WTC11 (cell line): ENCODE measurements at regions not wholly inside any gene's neighbourhood (a gene's known extent, or its start where the extent isn't known, plus 50 kb on each side); places are given as distances from the start of the nearest gene placed in this dataset.
"Not testable (repeated sequence)": the region's sequence is repeated elsewhere in the genome, so short reads cannot be mapped to it uniquely, and the experiment has no call there.

Experiments used
- ATAC-seq: fragments of 200-7000 bp; cut with Tn5 transposase; 2 replicates; pipeline ENCODE4 v1.10.0; 2021; ENCODE audit warnings: mild to moderate bottlenecking, moderate library complexity
- CTCF ChIA-PET: fragments of 300-600 bp; sonication (Branson Sonifier 250); formaldehyde crosslinking; loops from one replicate; lab custom pipeline; 2021; ENCODE audit warnings: antibody characterized with exemption; lab: Charles Lee
- POLR2A ChIA-PET: fragments of 350-600 bp; sonication (Branson Sonifier 250); formaldehyde crosslinking; loops from one replicate; lab custom pipeline; 2021; ENCODE audit warnings: antibody characterized with exemption; lab: Charles Lee
- DNase-seq: peaks from one replicate; pipeline ENCODE4 v3.0.0; 2021; ENCODE audit warnings: low spot score
- H3K27ac Mint-ChIP-seq: 2 replicates; pipeline ENCODE4 v1.8.0; 2021; ENCODE audit warnings: mixed read lengths
- H3K27me3 Mint-ChIP-seq: 2 replicates; pipeline ENCODE4 v1.8.0; 2021; ENCODE audit warnings: low read depth, mild to moderate bottlenecking, moderate library complexity, mixed read lengths
- H3K36me3 Mint-ChIP-seq: 2 replicates; pipeline ENCODE4 v1.8.0; 2021; ENCODE audit warnings: mixed read lengths
- H3K4me1 Mint-ChIP-seq: 2 replicates; pipeline ENCODE4 v1.8.0; 2022; ENCODE audit warnings: mixed read lengths
- H3K4me3 Mint-ChIP-seq: 2 replicates; pipeline ENCODE4 v1.8.0; 2021; ENCODE audit warnings: mild to moderate bottlenecking, moderate library complexity, mixed read lengths
- H3K9me3 Mint-ChIP-seq: 2 replicates; pipeline ENCODE4 v1.8.0; 2021; ENCODE audit warnings: mixed read lengths
- AR ChIP-seq: fragments of 250-450 bp; sonication (Bioruptor Pico); IDR thresholded peaks from 2 replicates; pipeline ENCODE4 v1.9.0; 2021; ENCODE audit warnings: mild to moderate bottlenecking
- ATF1 ChIP-seq: sonication (generic); formaldehyde crosslinking; IDR thresholded peaks from 2 replicates; pipeline ENCODE4 v1.8.1; 2023; ENCODE audit warnings: mild to moderate bottlenecking, moderate library complexity, missing genetic modification reagents
- ATF2 ChIP-seq: sonication (generic); formaldehyde crosslinking; IDR thresholded peaks from 2 replicates; pipeline ENCODE4 v1.8.1; 2022; ENCODE audit warnings: low read depth, missing genetic modification reagents, borderline replicate concordance
- CREB1 ChIP-seq: sonication (generic); formaldehyde crosslinking; IDR thresholded peaks from 2 replicates; pipeline ENCODE4 v1.8.0; 2023; ENCODE audit warnings: mild to moderate bottlenecking, missing genetic modification reagents
- E2F1 ChIP-seq: sonication (generic); formaldehyde crosslinking; IDR thresholded peaks from 2 replicates; pipeline ENCODE4 v1.8.0; 2022; ENCODE audit warnings: mild to moderate bottlenecking, missing genetic modification reagents
- E2F5 ChIP-seq: sonication (generic); formaldehyde crosslinking; IDR thresholded peaks from 2 replicates; pipeline ENCODE4 v1.8.1; 2022; ENCODE audit warnings: mild to moderate bottlenecking, moderate library complexity, missing genetic modification reagents
- ELF4 ChIP-seq: sonication (generic); formaldehyde crosslinking; IDR thresholded peaks from 2 replicates; pipeline ENCODE4 v1.8.1; 2022; ENCODE audit warnings: low read depth, mild to moderate bottlenecking, moderate library complexity, missing genetic modification reagents
- ERG ChIP-seq: fragments of 250-450 bp; sonication (Bioruptor Pico); IDR thresholded peaks from 2 replicates; pipeline ENCODE4 v1.8.0; 2021; ENCODE audit warnings: mild to moderate bottlenecking
- FOXP4 ChIP-seq: sonication (generic); formaldehyde crosslinking; IDR thresholded peaks from 2 replicates; pipeline ENCODE4 v1.8.0; 2022; ENCODE audit warnings: mild to moderate bottlenecking, missing genetic modification reagents
- NR3C1 ChIP-seq: sonication (generic); formaldehyde crosslinking; conservative IDR thresholded peaks from 2 replicates; pipeline ENCODE4 v1.8.1; 2023; ENCODE audit warnings: low read depth, mild to moderate bottlenecking, missing genetic modification reagents
- SP1 ChIP-seq: sonication (generic); formaldehyde crosslinking; conservative IDR thresholded peaks from 2 replicates; pipeline ENCODE4 v1.8.1; 2022; ENCODE audit warnings: missing genetic modification reagents
- ZNF263 ChIP-seq: sonication (generic); formaldehyde crosslinking; IDR thresholded peaks from 2 replicates; pipeline ENCODE4 v1.8.1; 2022; ENCODE audit warnings: low read depth, mild to moderate bottlenecking, moderate library complexity, missing genetic modification reagents

- TF ChIP-seq ATF2 (CRISPR knock-in tag) = no peak
- TF ChIP-seq NR3C1 = no peak
- no peak for TF ChIP-seq SP1
- no peak for TF ChIP-seq E2F5 (CRISPR knock-in tag)
- no peak for TF ChIP-seq ZNF263 (CRISPR knock-in tag)
- no peak for TF ChIP-seq E2F1 (CRISPR knock-in tag)
- no peak for TF ChIP-seq ELF4 (CRISPR knock-in tag)
- TF ChIP-seq ERG (CRISPR knock-in tag) = no peak
- TF ChIP-seq CREB1 = no peak
- TF ChIP-seq AR = no peak
- no peak for TF ChIP-seq FOXP4 (CRISPR knock-in tag)
- TF ChIP-seq ATF1 (CRISPR knock-in tag) = no peak
Measured at GRCh38 chr2:238528953-238529781, 102.4 kb downstream of the ASB1 start (continued).

- H3K4me3 Mint-ChIP-seq, H3K27ac Mint-ChIP-seq, POLR2A ChIA-PET, H3K4me1 Mint-ChIP-seq, ATAC-seq, DNase-seq, CTCF ChIA-PET: not testable (repeated sequence)
- H3K9me3 Mint-ChIP-seq = peaks cover 67% of the 10 kb centered on the region
- H3K27me3 Mint-ChIP-seq = peaks cover 18% of the 10 kb centered on the region
- H3K36me3 Mint-ChIP-seq = peaks cover 43% of the 10 kb centered on the region
Measured at GRCh38 chr2:238531017-238531645, 104.4 kb downstream of the ASB1 start.

- Mint-ChIP-seq H3K36me3 (peaks cover 69% of the 10 kb centered on the region), H3K27me3 (peaks cover 64% of the 10 kb centered on the region), H3K9me3 (peaks cover 99% of the 10 kb centered on the region)
- CTCF ChIA-PET, H3K4me3 Mint-ChIP-seq, ATAC-seq, H3K4me1 Mint-ChIP-seq, POLR2A ChIA-PET, DNase-seq, H3K27ac Mint-ChIP-seq: not testable (repeated sequence)
Measured at GRCh38 chr2:238543732-238544131, 117.0 kb downstream of the ASB1 start.
